ENCODE measurements at regions not wholly inside any gene's neighbourhood (a gene's known extent, or its start where the extent isn't known, plus 50 kb on each side); places are given as distances from the start of the nearest gene placed in this dataset.

DNA sequence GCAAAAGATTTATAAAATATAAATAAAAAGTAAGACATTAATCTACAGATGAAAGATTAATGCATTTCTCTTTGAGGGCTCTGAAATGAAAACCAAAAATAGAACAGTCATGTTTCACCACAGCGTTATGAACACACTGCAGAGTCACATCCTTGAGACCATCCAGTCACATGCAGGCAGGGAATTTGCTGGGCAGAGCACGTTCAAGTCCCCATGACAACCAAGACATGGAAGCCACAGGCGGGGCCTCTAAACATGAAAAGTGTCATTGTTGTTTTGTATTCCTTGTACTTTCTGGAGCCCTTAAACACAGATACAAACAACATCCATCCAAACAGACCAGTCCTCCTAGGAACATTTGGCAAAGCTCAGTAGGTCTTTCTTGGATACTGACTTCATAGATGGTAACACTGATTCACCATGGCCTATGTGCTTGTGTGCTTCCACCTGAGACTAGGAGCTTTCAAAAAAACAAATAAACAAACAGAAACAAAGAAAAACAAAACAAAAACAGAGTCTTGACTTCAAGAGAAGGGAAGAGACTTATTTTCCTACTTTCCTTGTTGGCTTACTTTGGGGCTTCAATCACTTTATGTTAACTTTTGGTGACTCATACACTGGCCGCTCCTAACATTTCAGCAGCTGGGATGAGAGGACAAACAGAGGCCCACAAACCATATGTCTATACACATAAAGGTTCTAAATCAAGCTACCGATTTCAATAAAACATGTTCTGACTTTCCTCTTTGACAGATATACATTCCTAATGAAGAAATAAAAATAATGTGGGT is 99.5 kb upstream of the CCDC85A start:
- no peak for TF ChIP-seq CTCF (IDR thresholded peaks at IDR 0.05; ENCODE audit: control insufficient read depth, insufficient read depth, low read depth, low read length, missing control alignments)
- no peak overlapping the region for H3K4me3 ChIP-seq (ENCODE audit: control insufficient read depth, low read depth, low read length)
- DNase-seq (ENCODE audit: low read depth), result no peak

DNA sequence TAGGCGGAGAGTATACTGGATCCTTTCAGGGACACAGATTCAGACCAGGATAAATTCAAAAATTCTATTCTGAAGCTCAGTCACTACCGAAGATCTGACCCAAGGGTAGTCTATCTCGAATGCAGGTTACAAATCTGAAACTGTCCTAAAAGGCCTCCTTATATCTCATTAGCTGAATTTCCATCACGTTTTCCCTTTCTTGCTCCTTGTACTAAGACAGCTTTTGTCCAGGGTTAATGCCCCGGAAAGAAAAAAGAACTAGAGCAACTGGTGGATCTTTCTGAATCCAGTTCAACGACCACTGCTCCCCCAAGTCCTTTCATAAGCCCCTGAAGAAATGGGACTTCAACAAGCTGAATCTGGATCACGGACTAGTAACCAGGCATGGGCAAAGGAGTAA is 97.5 kb upstream of the CCDC85A start:
- H3K4me3 ChIP-seq (ENCODE audit: control insufficient read depth, low read depth, low read length), result no peak overlapping the region
- TF ChIP-seq CTCF (IDR thresholded peaks at IDR 0.05; ENCODE audit: control insufficient read depth, insufficient read depth, low read depth, low read length, missing control alignments), result no peak
- DNase-seq (ENCODE audit: low read depth), result no peak

- no peak for DNase-seq (ENCODE audit: low read depth)
- no peak overlapping the region for H3K4me3 ChIP-seq (ENCODE audit: control insufficient read depth, low read depth, low read length)
- no peak for TF ChIP-seq CTCF (IDR thresholded peaks at IDR 0.05; ENCODE audit: control insufficient read depth, insufficient read depth, low read depth, low read length, missing control alignments)
Observed at GRCh38 chr2:56088411-56088810, 95.4 kb upstream of the CCDC85A start.

DNA sequence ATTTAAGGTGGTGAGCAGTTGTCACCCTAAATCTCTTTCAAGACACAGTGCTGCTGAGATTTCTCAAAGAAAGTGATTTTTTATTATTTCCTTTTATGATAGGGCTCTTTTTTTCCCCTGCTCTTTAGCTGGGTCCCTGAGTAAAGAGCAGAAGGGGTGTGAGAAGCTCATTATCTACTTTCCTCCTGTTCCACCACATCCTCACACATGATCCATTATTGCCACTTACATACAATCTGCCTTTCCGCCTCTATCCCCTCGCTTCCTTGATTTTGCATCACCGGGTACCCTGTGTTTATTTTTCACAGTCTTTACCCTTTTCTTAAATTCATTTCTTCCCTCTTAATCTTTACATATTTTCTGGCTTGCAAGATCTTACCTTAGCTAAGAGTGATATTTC is 93.9 kb upstream of the CCDC85A start:
- TF ChIP-seq CTCF (IDR thresholded peaks at IDR 0.05; ENCODE audit: control insufficient read depth, insufficient read depth, low read depth, low read length, missing control alignments), result no peak
- no peak for DNase-seq (ENCODE audit: low read depth)
- H3K4me3 ChIP-seq (ENCODE audit: control insufficient read depth, low read depth, low read length), result no peak overlapping the region

DNA sequence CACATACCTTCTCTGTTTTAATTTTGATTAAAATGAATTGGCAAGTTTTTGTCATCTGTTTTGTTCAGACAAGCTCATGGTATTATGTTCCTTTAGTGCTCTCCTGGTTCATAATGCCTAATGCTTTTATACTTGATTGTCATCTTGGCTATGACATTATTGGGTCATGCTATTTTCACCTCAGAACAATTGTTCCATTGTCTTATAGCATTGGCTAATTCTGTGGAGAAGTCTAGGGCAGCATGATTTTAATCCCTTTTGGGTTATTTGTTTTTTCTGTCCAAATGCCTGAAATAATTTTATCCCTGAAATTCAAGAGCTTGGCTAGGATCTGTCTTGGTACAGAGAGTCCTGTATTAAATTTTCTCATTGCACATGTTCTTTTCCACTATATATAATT is 83.8 kb upstream of the CCDC85A start:
- no peak overlapping the region for H3K4me3 ChIP-seq (ENCODE audit: control insufficient read depth, low read depth, low read length)
- no peak for TF ChIP-seq CTCF (IDR thresholded peaks at IDR 0.05; ENCODE audit: control insufficient read depth, insufficient read depth, low read depth, low read length, missing control alignments)
- DNase-seq (ENCODE audit: low read depth), result no peak

GRCh38 chr2:56100791-56101312 is 82.9 kb upstream of the CCDC85A start:
- TF ChIP-seq CTCF (IDR thresholded peaks at IDR 0.05; ENCODE audit: control insufficient read depth, insufficient read depth, low read depth, low read length, missing control alignments), result no peak

More at GRCh38 chr2:56100791-56101312, 82.9 kb upstream of the CCDC85A start:
- DNase-seq (ENCODE audit: low read depth), result no peak
- H3K4me3 ChIP-seq (ENCODE audit: control insufficient read depth, low read depth, low read length), result no peak overlapping the region

All from AG09309 (cell line).